IMR-90 (cell line): ENCODE measurements at regions not wholly inside any gene's neighbourhood (a gene's known extent, or its start where the extent isn't known, plus 50 kb on each side); places are given as distances from the start of the nearest gene placed in this dataset.

Source experiments
- ATAC-seq: fragments of 200-7000 bp; cut with Tn5 transposase; 2 replicates; pipeline ENCODE4 v1.9.1; 2020; ENCODE audit warnings: low read depth, mild to moderate bottlenecking, moderate library complexity
- BruUV-seq: library from RNA; stranded (reverse); fragments of 400-500 nt; replicated peaks from 2 replicates; lab custom pipeline; 2021; lab: Mats Ljungman, UMichigan
- CTCF ChIA-PET: fragments of 300-600 bp; formaldehyde crosslinking; extraction: SDS; loops from one replicate; lab custom pipeline; 2021; ENCODE audit warnings: antibody characterized with exemption; lab: Yijun Ruan, JAX
- POLR2A ChIA-PET: fragments of 300-600 bp; sonication (Branson Sonifier 250); formaldehyde crosslinking; loops from one replicate; lab custom pipeline; 2022; ENCODE audit warnings: antibody characterized with exemption; ENCODE audit not compliant: unreplicated experiment; lab: Charles Lee
- DNase-seq: peaks from one replicate; pipeline ENCODE4 v3.0.0; 2013
- H2AFZ ChIP-seq: replicated peaks from 2 replicates; pipeline ENCODE3; 2013; ENCODE audit warnings: low read length, mild to moderate bottlenecking; ENCODE audit not compliant: poor library complexity
- H2AK5ac ChIP-seq: 2 replicates; pipeline ENCODE4 v1.6.1; 2013; ENCODE audit warnings: low read depth, low read length, inconsistent platforms
- H2AK9ac ChIP-seq: replicated peaks from 2 replicates; pipeline ENCODE3; 2013; ENCODE audit warnings: mild to moderate bottlenecking, low read depth, low read length, moderate library complexity; ENCODE audit not compliant: poor library complexity
- H2BK120ac ChIP-seq: 2 replicates; pipeline ENCODE4 v1.6.1; 2013; ENCODE audit warnings: low read depth, low read length, inconsistent platforms
- H2BK15ac ChIP-seq: 3 replicates; pipeline ENCODE4 v1.6.1; 2013; ENCODE audit warnings: low read depth, low read length, inconsistent platforms
- H2BK20ac ChIP-seq: 2 replicates; pipeline ENCODE4 v1.6.1; 2013; ENCODE audit warnings: low read depth, mild to moderate bottlenecking, inconsistent platforms, low read length, moderate library complexity
- H2BK5ac ChIP-seq: 2 replicates; pipeline ENCODE4 v1.6.1; 2013; ENCODE audit warnings: mild to moderate bottlenecking, low read depth, low read length, inconsistent platforms; ENCODE audit not compliant: poor library complexity, severe bottlenecking
- H3K14ac ChIP-seq: replicated peaks from 2 replicates; pipeline ENCODE4 v1.6.1; 2013; ENCODE audit warnings: low read depth, low read length, inconsistent platforms
- H3K18ac ChIP-seq: 2 replicates; pipeline ENCODE4 v1.6.1; 2013; ENCODE audit warnings: low read depth, low read length, control low read depth
- H3K23ac ChIP-seq: 2 replicates; pipeline ENCODE4 v1.6.1; 2013; ENCODE audit warnings: low read depth, low read length, inconsistent platforms
- H3K27ac ChIP-seq: 2 replicates; pipeline ENCODE4 v1.5.1; 2013; ENCODE audit warnings: mild to moderate bottlenecking, control low read depth, low read length; ENCODE audit not compliant: insufficient read depth
- H3K27me3 ChIP-seq: 2 replicates; pipeline ENCODE4 v1.6.1; 2013; ENCODE audit warnings: low read length; ENCODE audit not compliant: control insufficient read depth, insufficient read depth
- H3K36me3 ChIP-seq: 2 replicates; pipeline ENCODE4 v1.6.1; 2013; ENCODE audit warnings: low read length, mixed read lengths; ENCODE audit not compliant: control insufficient read depth, insufficient read depth
- H3K4ac ChIP-seq: 2 replicates; pipeline ENCODE4 v1.6.1; 2013; ENCODE audit warnings: low read depth, low read length, inconsistent platforms
- H3K4me1 ChIP-seq: 2 replicates; pipeline ENCODE4 v1.6.1; 2013; ENCODE audit warnings: low read length, mixed read lengths; ENCODE audit not compliant: control insufficient read depth, insufficient read depth
- H3K4me2 ChIP-seq: 2 replicates; pipeline ENCODE4 v1.6.1; 2013; ENCODE audit warnings: low read depth, mild to moderate bottlenecking, control low read depth, low read length, moderate library complexity
- H3K4me3 ChIP-seq: 2 replicates; pipeline ENCODE4 v1.5.1; 2013; ENCODE audit warnings: low read depth, mild to moderate bottlenecking, control low read depth, low read length, moderate library complexity; ENCODE audit not compliant: insufficient read depth
- H3K56ac ChIP-seq: 2 replicates; pipeline ENCODE4 v1.6.1; 2013; ENCODE audit warnings: low read length, inconsistent platforms; ENCODE audit not compliant: insufficient read depth; ENCODE audit errors: extremely low read depth
- H3K79me1 ChIP-seq, 2 experiments: 2 replicates each; pipeline ENCODE4 v1.6.1; 2013; ENCODE audit warnings: low read length in 2 of 2, inconsistent platforms in 1 of 2, low read depth in 1 of 2
- H3K9ac ChIP-seq: 2 replicates; pipeline ENCODE4 v1.6.1; 2013; ENCODE audit warnings: low read depth, low read length, control low read depth
- H3K9me1 ChIP-seq: 2 replicates; pipeline ENCODE4 v1.6.1; 2013; ENCODE audit warnings: low read length, inconsistent platforms; ENCODE audit not compliant: insufficient read depth
- H3K9me3 ChIP-seq: 2 replicates; pipeline ENCODE4 v1.6.1; 2013; ENCODE audit warnings: low read length; ENCODE audit not compliant: control insufficient read depth, insufficient read depth
- H4K20me1 ChIP-seq: 2 replicates; pipeline ENCODE4 v1.6.1; 2013; ENCODE audit warnings: low read length, inconsistent platforms; ENCODE audit not compliant: insufficient read depth
- H4K5ac ChIP-seq: 2 replicates; pipeline ENCODE4 v1.6.1; 2013; ENCODE audit warnings: mild to moderate bottlenecking, low read depth, low read length, control low read depth
- H4K8ac ChIP-seq, 2 experiments: 2 replicates each; pipeline ENCODE4 v1.6.1; 2013; ENCODE audit warnings: low read depth in 2 of 2, low read length in 2 of 2, control low read depth in 1 of 2, inconsistent platforms in 1 of 2
- H4K91ac ChIP-seq: 2 replicates; pipeline ENCODE4 v1.6.1; 2013; ENCODE audit warnings: low read depth, low read length, inconsistent platforms; ENCODE audit not compliant: insufficient read depth
- BHLHE40 ChIP-seq: fragments of 150-350 bp; IDR thresholded peaks from 2 replicates; pipeline ENCODE4 v1.6.1; 2016; ENCODE audit warnings: mild to moderate bottlenecking, low read depth, low read length
- CEBPB ChIP-seq: IDR thresholded peaks from 2 replicates; pipeline ENCODE4 v1.6.1; 2012; ENCODE audit warnings: low read depth, low read length, improper control_type of control experiment
- CHD1 ChIP-seq: IDR thresholded peaks from 2 replicates; pipeline ENCODE4 v1.6.1; 2012; ENCODE audit warnings: low read depth, low read length, improper control_type of control experiment
- CTCF ChIP-seq: conservative IDR thresholded peaks from 2 replicates; pipeline ENCODE4 v1.5.1; 2012; ENCODE audit warnings: mild to moderate bottlenecking, low read depth, low read length, improper control_type of control experiment
- FOS ChIP-seq: fragments of 150-350 bp; IDR thresholded peaks from 2 replicates; pipeline ENCODE4 v1.6.1; 2016; ENCODE audit warnings: low read depth, low read length
- MAFK ChIP-seq: IDR thresholded peaks from 2 replicates; pipeline ENCODE4 v1.6.1; 2012; ENCODE audit warnings: low read depth, low read length, improper control_type of control experiment
- MAZ ChIP-seq: IDR thresholded peaks from 2 replicates; pipeline ENCODE4 v1.6.1; 2012; ENCODE audit warnings: low read depth, mild to moderate bottlenecking, low read length, improper control_type of control experiment, moderate library complexity, borderline replicate concordance
- MXI1 ChIP-seq: IDR thresholded peaks from 2 replicates; pipeline ENCODE4 v1.6.1; 2012; ENCODE audit warnings: low read depth, mild to moderate bottlenecking, low read length, moderate library complexity, borderline replicate concordance
- NFE2L2 ChIP-seq: fragments of 150-350 bp; IDR thresholded peaks from 2 replicates; pipeline ENCODE4 v1.6.1; 2016; ENCODE audit warnings: low read depth, mild to moderate bottlenecking, low read length
- POLR2A ChIP-seq: IDR thresholded peaks from 2 replicates; pipeline ENCODE4 v1.6.1; 2012; ENCODE audit warnings: mild to moderate bottlenecking, low read depth, low read length
- RAD21 ChIP-seq: IDR thresholded peaks from 2 replicates; pipeline ENCODE4 v1.6.1; 2012; ENCODE audit warnings: low read length, improper control_type of control experiment
- RCOR1 ChIP-seq: IDR thresholded peaks from 2 replicates; pipeline ENCODE4 v1.6.1; 2012; ENCODE audit warnings: mild to moderate bottlenecking, low read length, improper control_type of control experiment; ENCODE audit not compliant: insufficient replicate concordance
- RFX5 ChIP-seq: IDR thresholded peaks from 2 replicates; pipeline ENCODE4 v1.8.0; 2012; ENCODE audit warnings: low read depth, mild to moderate bottlenecking, low read length, moderate library complexity
- SMC3 ChIP-seq: fragments of 150-350 bp; IDR thresholded peaks from 2 replicates; pipeline ENCODE4 v1.6.1; 2016; ENCODE audit warnings: low read depth, mild to moderate bottlenecking, antibody characterized with exemption, low read length, moderate library complexity
- USF2 ChIP-seq: fragments of 150-350 bp; IDR thresholded peaks from 2 replicates; pipeline ENCODE4 v1.6.1; 2017; ENCODE audit warnings: mild to moderate bottlenecking, antibody characterized with exemption, low read length, low read depth
- WGBS, 2 experiments: methylation state at CpG; one replicate each; pipeline versions ENCODE4 v1.1.5 to v1.1.7; 2013; ENCODE audit warnings: missing lambda C conversion rate in 2 of 2; ENCODE audit not compliant: insufficient read length in 1 of 2; ENCODE audit errors: extremely low coverage in 2 of 2; 5-methylcytosine and 5-hydroxymethylcytosine counted together
- dilution Hi-C: fragments of 300-500 bp; cut with HindIII; formaldehyde crosslinking; loops from one replicate; pipeline ENCODE4 v1.14.3; 2018; ENCODE audit warnings: low sequenced_read_pairs; ENCODE audit not compliant: unreplicated experiment
- in situ Hi-C: fragments of 300-500 bp; cut with MboI; formaldehyde crosslinking; loops from 3 replicates; pipeline ENCODE4 v1.14.3; 2019; ENCODE audit warnings: low sequenced_read_pairs, inconsistent platforms, mixed read lengths
- intact Hi-C: fragments of 100-400 bp; cut with micrococcal nuclease; formaldehyde crosslinking; loops from 2 replicates; pipeline ENCODE4 v1.10.0; 2022
- TF ChIP-seq, protein P1 (sequence below): fragments of 150-350 bp; IDR thresholded peaks from 2 replicates; pipeline ENCODE4 v1.6.1; 2016; ENCODE audit warnings: low read depth, mild to moderate bottlenecking, low read length, moderate library complexity, borderline replicate concordance

- H3K27ac ChIP-seq: no peak overlapping the region
- no peak overlapping the region for H4K5ac ChIP-seq
- H2AFZ ChIP-seq: no peak overlapping the region
- H3K4me1 ChIP-seq: no peaks in the 10 kb centered on the region
- no peak overlapping the region for H3K4me2 ChIP-seq
- H3K23ac ChIP-seq: no peak overlapping the region
- no peak overlapping the region for H4K91ac ChIP-seq
- H2BK120ac ChIP-seq: no peak overlapping the region
- no peak overlapping the region for H3K18ac ChIP-seq
- no peak overlapping the region for H3K9ac ChIP-seq
- H3K36me3 ChIP-seq: no peaks in the 10 kb centered on the region
- no peaks in the 10 kb centered on the region for H3K79me1 ChIP-seq
- no peak overlapping the region for H2BK5ac ChIP-seq
- H3K56ac ChIP-seq: no peak overlapping the region
- no peaks in the 10 kb centered on the region for H4K20me1 ChIP-seq
- H2BK15ac ChIP-seq: no peak overlapping the region
- H3K4me3 ChIP-seq: no peak overlapping the region
- ATAC-seq (no peak), DNase-seq (no peak)
- intact Hi-C loops: no loop called here
- in situ Hi-C loops: no loop called here
- no peak overlapping the region for H2AK5ac ChIP-seq
- H3K9me1 ChIP-seq: no peaks in the 10 kb centered on the region
- no peak overlapping the region for H2AK9ac ChIP-seq
- no peak overlapping the region for H2BK20ac ChIP-seq
- H3K9me3 ChIP-seq: peaks cover 3% of the 10 kb centered on the region; the same call in 1 of the 2 replicates
- ChIA-PET POLR2A (no interaction called here), CTCF (no interaction called here)
- no CpG with 5 or more reads among the region's 3 CpGs for WGBS, 2 experiments
- H3K4ac ChIP-seq: no peak overlapping the region
- TF ChIP-seq MAZ (no peak), USF2 (no peak), BHLHE40 (no peak), FOS (no peak), CTCF (no peak), CEBPB (no peak), POLR2A (no peak), NFE2L2 (no peak), RCOR1 (no peak), SMC3 (no peak), RFX5 (no peak), CHD1 (no peak), RAD21 (no peak), MAFK (no peak), MXI1 (no peak)
- TF ChIP-seq, protein P1, sequence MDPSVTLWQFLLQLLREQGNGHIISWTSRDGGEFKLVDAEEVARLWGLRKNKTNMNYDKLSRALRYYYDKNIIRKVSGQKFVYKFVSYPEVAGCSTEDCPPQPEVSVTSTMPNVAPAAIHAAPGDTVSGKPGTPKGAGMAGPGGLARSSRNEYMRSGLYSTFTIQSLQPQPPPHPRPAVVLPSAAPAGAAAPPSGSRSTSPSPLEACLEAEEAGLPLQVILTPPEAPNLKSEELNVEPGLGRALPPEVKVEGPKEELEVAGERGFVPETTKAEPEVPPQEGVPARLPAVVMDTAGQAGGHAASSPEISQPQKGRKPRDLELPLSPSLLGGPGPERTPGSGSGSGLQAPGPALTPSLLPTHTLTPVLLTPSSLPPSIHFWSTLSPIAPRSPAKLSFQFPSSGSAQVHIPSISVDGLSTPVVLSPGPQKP: no peak
- H4K8ac ChIP-seq: no peak overlapping the region
- dilution Hi-C loops: no loop called here
- no TSS peak for BruUV-seq
- H3K14ac ChIP-seq: no peak overlapping the region
- H3K27me3 ChIP-seq: no peaks in the 10 kb centered on the region
Measured at GRCh38 chr4:27830251-27830650, 969.6 kb downstream of the STIM2 start.
